ENCODE measurements at regions not wholly inside any gene's neighbourhood (a gene's known extent, or its start where the extent isn't known, plus 50 kb on each side); places are given as distances from the start of the nearest gene placed in this dataset.

DNA sequence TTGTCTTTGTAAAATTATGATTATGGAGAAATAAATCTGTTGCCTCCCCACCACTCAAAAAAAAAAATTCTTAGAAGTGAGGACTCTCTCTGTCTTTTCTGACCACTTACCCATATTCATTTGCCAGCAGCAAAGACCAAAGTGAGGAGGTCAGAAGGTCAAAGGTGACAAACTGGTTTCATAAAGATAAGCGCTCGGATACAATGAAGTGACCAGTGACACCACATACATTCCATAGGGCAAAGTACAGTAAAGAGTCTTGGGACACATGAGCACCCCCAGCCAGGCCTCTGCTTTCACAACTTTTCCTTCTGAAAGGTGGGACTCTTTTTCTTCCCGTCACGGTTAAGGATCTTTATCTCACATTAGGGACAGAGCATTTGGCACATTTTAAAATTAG, 75.9 kb upstream of the TCF4 start:
- H3K4me3 Mint-ChIP-seq (ENCODE audit: low read depth), result no peak overlapping the region
- peaks cover 66% of the 10 kb centered on the region for H3K27me3 Mint-ChIP-seq
- DNase-seq (ENCODE audit: low spot score, unreplicated experiment), result no peak
- H3K9me3 Mint-ChIP-seq (ENCODE audit: low read depth), result peaks cover 3% of the 10 kb centered on the region
- H3K4me1 Mint-ChIP-seq (ENCODE audit: low read depth), result peaks cover 2% of the 10 kb centered on the region
- no peak overlapping the region for H3K27ac Mint-ChIP-seq
- peaks cover 3% of the 10 kb centered on the region for H3K36me3 Mint-ChIP-seq (ENCODE audit: insufficient read depth)
- TF ChIP-seq, protein P1, sequence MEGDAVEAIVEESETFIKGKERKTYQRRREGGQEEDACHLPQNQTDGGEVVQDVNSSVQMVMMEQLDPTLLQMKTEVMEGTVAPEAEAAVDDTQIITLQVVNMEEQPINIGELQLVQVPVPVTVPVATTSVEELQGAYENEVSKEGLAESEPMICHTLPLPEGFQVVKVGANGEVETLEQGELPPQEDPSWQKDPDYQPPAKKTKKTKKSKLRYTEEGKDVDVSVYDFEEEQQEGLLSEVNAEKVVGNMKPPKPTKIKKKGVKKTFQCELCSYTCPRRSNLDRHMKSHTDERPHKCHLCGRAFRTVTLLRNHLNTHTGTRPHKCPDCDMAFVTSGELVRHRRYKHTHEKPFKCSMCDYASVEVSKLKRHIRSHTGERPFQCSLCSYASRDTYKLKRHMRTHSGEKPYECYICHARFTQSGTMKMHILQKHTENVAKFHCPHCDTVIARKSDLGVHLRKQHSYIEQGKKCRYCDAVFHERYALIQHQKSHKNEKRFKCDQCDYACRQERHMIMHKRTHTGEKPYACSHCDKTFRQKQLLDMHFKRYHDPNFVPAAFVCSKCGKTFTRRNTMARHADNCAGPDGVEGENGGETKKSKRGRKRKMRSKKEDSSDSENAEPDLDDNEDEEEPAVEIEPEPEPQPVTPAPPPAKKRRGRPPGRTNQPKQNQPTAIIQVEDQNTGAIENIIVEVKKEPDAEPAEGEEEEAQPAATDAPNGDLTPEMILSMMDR (IDR thresholded peaks at IDR 0.05; ENCODE audit: unreplicated experiment), result no peak

- H3K36me3 Mint-ChIP-seq (ENCODE audit: insufficient read depth), result no peaks in the 10 kb centered on the region
- H3K4me1 Mint-ChIP-seq (ENCODE audit: low read depth), result peaks cover 2% of the 10 kb centered on the region
- H3K9me3 Mint-ChIP-seq (ENCODE audit: low read depth), result no peaks in the 10 kb centered on the region
- H3K27me3 Mint-ChIP-seq, result peaks cover 66% of the 10 kb centered on the region
- TF ChIP-seq, protein P1 (IDR thresholded peaks at IDR 0.05; ENCODE audit: unreplicated experiment), result no peak
- no peak overlapping the region for H3K4me3 Mint-ChIP-seq (ENCODE audit: low read depth)
- no peak for DNase-seq (ENCODE audit: low spot score, unreplicated experiment)
- no peak overlapping the region for H3K27ac Mint-ChIP-seq
Observed at GRCh38 chr18:55658598-55658997, 70.6 kb upstream of the TCF4 start.

DNA sequence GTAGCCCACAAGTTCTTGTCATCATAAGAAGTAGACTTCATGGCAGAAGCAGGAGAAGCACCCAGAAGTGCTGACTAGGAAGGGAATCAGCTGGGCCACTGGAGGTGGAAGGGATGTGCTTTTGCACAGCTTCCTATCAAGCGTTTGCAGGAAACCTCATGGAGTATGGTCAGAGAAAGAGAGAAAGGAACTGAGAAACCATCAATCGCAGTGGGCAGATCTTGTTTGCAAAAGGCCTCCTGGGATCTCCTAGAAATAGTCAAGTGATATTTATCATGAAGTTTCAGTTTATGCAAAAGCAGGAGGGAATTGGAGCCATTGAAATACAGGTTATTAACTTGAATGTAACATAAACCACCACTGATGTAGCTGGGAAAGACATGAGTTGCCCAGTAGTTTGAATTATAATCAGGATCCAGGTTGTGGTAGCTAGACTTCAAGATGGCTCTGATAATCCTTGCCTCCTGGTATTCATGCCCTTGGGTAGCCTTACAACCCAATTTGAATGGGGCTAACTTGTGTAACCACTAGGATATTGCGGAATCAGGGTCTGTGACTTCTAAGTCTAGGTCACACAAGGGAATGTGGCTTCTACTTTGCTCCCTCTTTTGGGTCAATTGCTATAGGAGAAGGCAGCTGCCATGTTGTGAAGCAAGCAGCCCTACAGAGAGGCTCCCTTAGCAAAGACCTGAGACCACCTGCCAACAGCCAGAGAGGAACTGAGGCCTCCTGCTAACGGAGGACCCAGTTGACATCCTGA, 69.8 kb upstream of the TCF4 start:
- Mint-ChIP-seq H3K27me3 (peaks cover 64% of the 10 kb centered on the region), H3K36me3 (ENCODE audit: insufficient read depth) (no peaks in the 10 kb centered on the region), H3K9me3 (ENCODE audit: low read depth) (no peaks in the 10 kb centered on the region), H3K27ac (no peak overlapping the region), H3K4me3 (ENCODE audit: low read depth) (no peak overlapping the region), H3K4me1 (ENCODE audit: low read depth) (peaks cover 2% of the 10 kb centered on the region)
- no peak for DNase-seq (ENCODE audit: low spot score, unreplicated experiment)
- TF ChIP-seq, protein P1 (IDR thresholded peaks at IDR 0.05; ENCODE audit: unreplicated experiment), result no peak

- TF ChIP-seq, protein P1 (IDR thresholded peaks at IDR 0.05; ENCODE audit: unreplicated experiment), result no peak
- no peaks in the 10 kb centered on the region for H3K9me3 Mint-ChIP-seq (ENCODE audit: low read depth)
- H3K27me3 Mint-ChIP-seq, result peaks cover 61% of the 10 kb centered on the region
- no peaks in the 10 kb centered on the region for H3K4me1 Mint-ChIP-seq (ENCODE audit: low read depth)
- no peak for DNase-seq (ENCODE audit: low spot score, unreplicated experiment)
- H3K27ac Mint-ChIP-seq, result no peak overlapping the region
- no peaks in the 10 kb centered on the region for H3K36me3 Mint-ChIP-seq (ENCODE audit: insufficient read depth)
- no peak overlapping the region for H3K4me3 Mint-ChIP-seq (ENCODE audit: low read depth)
Observed at GRCh38 chr18:55654986-55655385, 67.0 kb upstream of the TCF4 start.

GRCh38 chr18:55651236-55651635, 63.2 kb upstream of the TCF4 start:
- Mint-ChIP-seq H3K4me1 (ENCODE audit: low read depth) (no peaks in the 10 kb centered on the region), H3K27me3 (peaks cover 55% of the 10 kb centered on the region), H3K36me3 (ENCODE audit: insufficient read depth) (no peaks in the 10 kb centered on the region), H3K27ac (no peak overlapping the region), H3K9me3 (ENCODE audit: low read depth) (no peaks in the 10 kb centered on the region), H3K4me3 (ENCODE audit: low read depth) (no peak overlapping the region)
- TF ChIP-seq, protein P1 (IDR thresholded peaks at IDR 0.05; ENCODE audit: unreplicated experiment), result no peak
- DNase-seq (ENCODE audit: low spot score, unreplicated experiment), result no peak

Data from progenitor cell of endocrine pancreas (in vitro differentiated cells).